ENCODE measurements at regions not wholly inside any gene's neighbourhood (a gene's known extent, or its start where the extent isn't known, plus 50 kb on each side); places are given as distances from the start of the nearest gene placed in this dataset.

DNA sequence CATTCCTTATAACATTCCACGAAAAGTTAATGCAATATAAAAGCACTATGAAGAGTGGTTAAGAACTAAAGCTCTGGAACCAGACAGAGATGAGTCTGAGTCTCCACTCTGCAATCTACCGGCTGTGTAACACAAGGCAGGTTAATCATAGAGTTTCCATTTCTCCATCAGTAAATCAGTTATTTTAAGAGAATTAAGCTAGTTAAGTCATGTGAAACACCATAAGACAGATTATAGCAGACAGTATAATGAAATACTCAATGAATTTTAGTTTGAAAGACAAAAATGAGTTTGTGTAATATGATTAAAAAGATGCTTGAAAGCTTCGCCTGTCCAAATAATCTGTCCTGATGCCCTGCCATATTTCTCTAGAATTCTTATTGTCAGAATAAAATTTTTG is 282.6 kb upstream of the ACTRT1 start:
- TF ChIP-seq CTCF (optimal IDR thresholded peaks at IDR 0.05 in 1 of 3, IDR thresholded peaks at IDR 0.05 in 1 of 3, conservative IDR thresholded peaks at IDR 0.05 in 1 of 3; ENCODE audit: extremely low read depth in 1 of 3, insufficient read depth in 2 of 3, low read length in 3 of 3) (no peak), EZH2 (IDR thresholded peaks at IDR 0.05; ENCODE audit: low read length) (no peak)

Data from keratinocyte (primary cell).